Effector memory CD4-positive, alpha-beta T cell (primary cell): ENCODE measurements at regions not wholly inside any gene's neighbourhood (a gene's known extent, or its start where the extent isn't known, plus 50 kb on each side); places are given as distances from the start of the nearest gene placed in this dataset.
"Not testable (repeated sequence)": the region's sequence is repeated elsewhere in the genome, so short reads cannot be mapped to it uniquely, and the experiment has no call there.

Experiments
- DNase-seq, 3 donors: peaks; one replicate each; pipeline ENCODE4 v3.0.0-alpha.2; 2020
- H3K27ac ChIP-seq: 2 replicates; pipeline ENCODE4 v1.7.0; 2013; ENCODE audit warnings: mild to moderate bottlenecking, low read length, moderate library complexity; ENCODE audit not compliant: insufficient read depth, poor library complexity, severe bottlenecking
- H3K27me3 ChIP-seq: replicated peaks from 2 replicates; pipeline ENCODE4 v1.7.0; 2013; ENCODE audit warnings: mild to moderate bottlenecking, low read length; ENCODE audit not compliant: insufficient read depth, control insufficient read depth, poor library complexity, severe bottlenecking
- H3K36me3 ChIP-seq: 2 replicates; pipeline ENCODE4 v1.7.0; 2013; ENCODE audit warnings: mild to moderate bottlenecking, low read length, moderate library complexity; ENCODE audit not compliant: control insufficient read depth, insufficient read depth
- H3K4me1 ChIP-seq: 2 replicates; pipeline ENCODE4 v1.7.0; 2013; ENCODE audit warnings: low read length, mild to moderate bottlenecking; ENCODE audit not compliant: control insufficient read depth, insufficient read depth, poor library complexity, severe bottlenecking
- H3K4me3 ChIP-seq: 2 replicates; pipeline ENCODE4 v1.7.0; 2013; ENCODE audit warnings: low read length, low read depth, mild to moderate bottlenecking; ENCODE audit not compliant: insufficient read depth, poor library complexity, severe bottlenecking
- H3K9me3 ChIP-seq: 2 replicates; pipeline ENCODE4 v1.7.0; 2013; ENCODE audit warnings: mild to moderate bottlenecking, low read length, moderate library complexity; ENCODE audit not compliant: control insufficient read depth

DNA sequence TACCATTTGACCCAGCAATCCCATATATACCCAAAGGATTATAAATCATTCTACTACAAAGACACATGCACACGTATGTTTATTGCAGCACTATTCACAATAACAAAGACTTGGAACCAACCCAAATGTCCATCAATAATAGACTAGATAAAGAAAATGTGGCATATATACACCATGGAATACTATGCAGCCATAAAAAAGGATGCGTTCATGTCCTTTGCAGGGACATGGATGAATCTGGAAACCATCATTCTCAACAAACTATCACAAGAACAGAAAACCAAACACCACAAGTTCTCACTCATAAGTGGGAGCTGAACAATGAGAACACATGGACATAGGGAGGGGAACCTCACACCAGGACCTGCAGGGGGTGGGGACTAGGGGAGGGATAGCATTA is 130.6 kb upstream of the DUSP22 start:
- not testable (repeated sequence) for DNase-seq, H3K36me3 ChIP-seq, H3K4me1 ChIP-seq, H3K27ac ChIP-seq, H3K4me3 ChIP-seq, H3K9me3 ChIP-seq, H3K27me3 ChIP-seq

- Histone ChIP-seq H3K27ac (no peak overlapping the region), H3K4me1 (no peaks in the 10 kb centered on the region), H3K36me3 (no peaks in the 10 kb centered on the region), H3K4me3 (no peak overlapping the region), H3K27me3 (no peaks in the 10 kb centered on the region), H3K9me3 (no peaks in the 10 kb centered on the region)
- DNase-seq, result no peak
Measured at GRCh38 chr6:164720-165119, 127.6 kb upstream of the DUSP22 start.

DNA sequence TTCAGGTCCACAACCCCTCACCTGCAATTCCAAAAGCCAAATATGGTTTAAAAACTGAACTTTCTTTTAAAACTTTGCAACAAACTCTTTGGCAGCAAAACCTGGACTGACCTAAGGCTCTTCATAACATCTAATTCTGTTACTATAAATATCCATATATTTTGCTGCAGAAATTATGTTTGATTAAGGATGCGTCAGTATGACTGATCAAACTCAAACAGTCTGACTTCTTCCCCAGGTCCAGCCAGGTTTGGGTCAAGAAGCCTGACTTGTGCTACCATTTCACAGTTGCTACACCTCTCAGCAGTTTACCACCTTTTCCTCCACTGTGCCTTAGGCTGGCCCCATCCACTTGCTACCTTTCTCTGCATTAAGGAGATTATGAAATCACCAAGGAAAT is 127.0 kb upstream of the DUSP22 start:
- Histone ChIP-seq H3K4me1 (no peaks in the 10 kb centered on the region), H3K36me3 (no peaks in the 10 kb centered on the region)

DNA sequence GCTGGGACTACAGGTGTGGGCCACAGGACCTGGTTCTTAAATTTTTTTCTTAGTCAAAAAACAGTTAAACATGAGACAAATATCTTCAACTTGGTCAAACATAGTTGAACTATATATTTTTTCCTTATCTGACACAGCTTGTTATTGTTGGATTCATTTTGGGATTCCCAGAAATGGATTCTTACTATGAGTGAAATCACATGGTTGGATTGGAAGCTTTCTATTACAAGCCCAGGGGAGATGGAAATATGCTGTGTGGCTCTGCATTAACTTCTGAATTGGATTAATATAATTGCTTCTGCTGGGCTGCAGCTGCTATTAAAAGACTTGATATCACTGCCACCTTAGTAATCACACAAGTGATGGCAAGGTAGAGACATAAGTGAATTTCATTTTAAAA is 126.4 kb upstream of the DUSP22 start:
- H3K4me1 ChIP-seq, result no peaks in the 10 kb centered on the region
- no peak overlapping the region for H3K4me3 ChIP-seq
- no peak for DNase-seq
- no peaks in the 10 kb centered on the region for H3K36me3 ChIP-seq
- no peak overlapping the region for H3K27ac ChIP-seq
- no peaks in the 10 kb centered on the region for H3K27me3 ChIP-seq
- H3K9me3 ChIP-seq, result no peaks in the 10 kb centered on the region

More for the DNA sequence above, 127.0 kb upstream of the DUSP22 start:
- Histone ChIP-seq H3K4me3 (no peak overlapping the region), H3K9me3 (no peaks in the 10 kb centered on the region), H3K27ac (no peak overlapping the region), H3K27me3 (no peaks in the 10 kb centered on the region)
- no peak for DNase-seq

- no peaks in the 10 kb centered on the region for H3K9me3 ChIP-seq
- H3K27me3 ChIP-seq, result no peaks in the 10 kb centered on the region
- no peak overlapping the region for H3K27ac ChIP-seq
- no peak for DNase-seq
- no peaks in the 10 kb centered on the region for H3K36me3 ChIP-seq
- no peak overlapping the region for H3K4me3 ChIP-seq
- no peaks in the 10 kb centered on the region for H3K4me1 ChIP-seq
Measured at GRCh38 chr6:168865-169455, 123.3 kb upstream of the DUSP22 start.

- no peaks in the 10 kb centered on the region for H3K36me3 ChIP-seq
- DNase-seq, result no peak
Measured at GRCh38 chr6:174036-174435, 118.3 kb upstream of the DUSP22 start.

GRCh38 chr6:175680-176079 is 116.6 kb upstream of the DUSP22 start:
- Histone ChIP-seq H3K4me1 (no peaks in the 10 kb centered on the region), H3K27ac (no peak overlapping the region), H3K36me3 (no peaks in the 10 kb centered on the region), H3K9me3 (no peaks in the 10 kb centered on the region), H3K27me3 (no peaks in the 10 kb centered on the region), H3K4me3 (no peak overlapping the region)
- no peak for DNase-seq

More at GRCh38 chr6:174036-174435, 118.3 kb upstream of the DUSP22 start:
- Histone ChIP-seq H3K27me3 (no peaks in the 10 kb centered on the region), H3K27ac (no peak overlapping the region), H3K4me3 (no peak overlapping the region), H3K9me3 (no peaks in the 10 kb centered on the region), H3K4me1 (no peaks in the 10 kb centered on the region)

DNA sequence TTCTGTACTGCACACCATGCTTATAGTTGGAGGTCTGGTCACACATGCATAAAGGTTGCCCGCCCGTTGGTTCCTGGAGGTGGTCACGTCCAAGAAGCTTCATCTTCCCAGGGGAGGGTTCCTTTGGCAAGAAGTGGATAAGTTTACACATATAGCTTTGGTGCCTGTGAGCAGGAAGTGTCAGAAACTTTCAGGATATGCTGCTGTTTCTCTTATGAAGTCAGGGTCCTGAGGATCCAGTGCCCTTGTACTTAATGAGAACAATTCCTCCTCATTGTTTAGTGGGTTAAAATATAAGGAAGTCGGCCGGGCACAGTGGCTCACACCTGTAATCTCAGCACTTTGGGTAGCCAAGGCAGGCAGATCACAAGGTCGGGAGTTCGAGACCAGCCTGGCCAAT is 115.5 kb upstream of the DUSP22 start:
- H3K4me3 ChIP-seq, result no peak overlapping the region
- H3K27me3 ChIP-seq, result no peaks in the 10 kb centered on the region
- no peaks in the 10 kb centered on the region for H3K4me1 ChIP-seq
- no peaks in the 10 kb centered on the region for H3K36me3 ChIP-seq
- H3K27ac ChIP-seq, result no peak overlapping the region
- DNase-seq, result no peak
- no peaks in the 10 kb centered on the region for H3K9me3 ChIP-seq

DNA sequence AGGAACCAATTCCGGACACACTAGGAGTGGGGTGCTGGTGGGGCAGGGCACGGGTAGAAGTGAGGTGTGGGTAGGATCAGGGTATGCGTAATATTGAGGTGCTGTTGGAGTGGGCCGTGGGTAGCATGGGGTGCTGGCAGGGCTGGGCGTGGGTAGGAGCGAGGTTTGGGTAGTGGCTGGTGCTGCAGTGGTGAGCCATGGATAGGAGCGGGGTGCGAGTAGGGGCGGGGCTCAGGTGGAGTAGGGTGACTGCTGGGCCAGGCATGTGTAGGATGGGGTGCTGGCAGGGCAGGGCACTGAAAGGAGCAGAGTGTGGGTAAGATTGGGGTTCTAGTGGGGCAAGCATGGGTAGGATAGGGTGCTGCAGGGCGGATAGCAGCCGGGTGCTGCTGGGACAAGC is 114.2 kb upstream of the DUSP22 start:
- Histone ChIP-seq H3K4me3 (no peak overlapping the region), H3K9me3 (no peaks in the 10 kb centered on the region), H3K36me3 (no peaks in the 10 kb centered on the region), H3K4me1 (no peaks in the 10 kb centered on the region), H3K27ac (no peak overlapping the region), H3K27me3 (no peaks in the 10 kb centered on the region)
- DNase-seq, result no peak

- not testable (repeated sequence) for H3K36me3 ChIP-seq, DNase-seq, H3K4me1 ChIP-seq, H3K27ac ChIP-seq, H3K9me3 ChIP-seq, H3K4me3 ChIP-seq, H3K27me3 ChIP-seq
Measured at GRCh38 chr6:178929-179328, 113.4 kb upstream of the DUSP22 start.
